T-helper 2 cell (primary cell): ENCODE measurements at regions not wholly inside any gene's neighbourhood (a gene's known extent, or its start where the extent isn't known, plus 50 kb on each side); places are given as distances from the start of the nearest gene placed in this dataset.

Source experiments
- DNase-seq, 5 experiments: peaks; one replicate each; pipeline versions ENCODE4 v3.0.0 to v3.0.0-alpha.2; 2012 to 2022

DNA sequence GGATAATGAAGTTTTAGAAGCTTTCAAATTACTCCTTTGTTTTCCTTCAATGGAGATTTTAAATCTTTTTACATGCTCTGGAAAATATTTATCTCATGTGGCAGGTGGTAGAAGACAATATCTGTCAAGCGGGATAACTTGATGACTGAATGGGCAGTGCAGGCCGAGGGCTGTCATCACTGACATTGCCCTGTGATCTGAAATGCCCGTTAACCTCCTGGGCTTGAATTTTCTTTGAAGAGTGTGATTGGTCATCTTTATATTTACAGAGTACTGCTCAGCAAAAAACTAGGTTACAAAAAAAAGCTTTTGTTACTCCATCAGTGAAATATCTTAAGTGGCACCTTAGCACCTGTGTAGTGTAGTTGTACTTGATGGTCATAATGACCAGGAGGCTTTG is 147.5 kb downstream of the GATB start:
- DNase-seq, result no peak

DNA sequence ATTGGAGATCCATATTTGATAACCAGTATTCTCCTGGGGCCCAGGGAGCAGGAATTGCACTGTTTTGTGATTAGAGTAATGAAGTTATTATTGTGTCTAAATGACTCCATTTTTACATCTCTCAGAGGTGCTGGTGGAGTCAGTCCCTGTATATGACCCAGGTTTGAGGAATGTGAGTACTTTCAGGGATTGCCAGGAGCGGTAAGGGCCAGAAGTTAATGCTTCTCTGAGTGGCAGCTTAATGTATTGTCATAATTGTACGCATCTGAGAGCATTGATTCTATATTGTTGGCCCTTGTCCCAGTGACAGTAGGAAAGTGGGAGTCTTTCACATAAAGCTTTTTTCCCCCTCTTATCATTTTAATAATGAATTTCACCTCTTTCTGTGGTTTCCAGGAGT is 146.2 kb downstream of the GATB start:
- DNase-seq, result no peak

DNA sequence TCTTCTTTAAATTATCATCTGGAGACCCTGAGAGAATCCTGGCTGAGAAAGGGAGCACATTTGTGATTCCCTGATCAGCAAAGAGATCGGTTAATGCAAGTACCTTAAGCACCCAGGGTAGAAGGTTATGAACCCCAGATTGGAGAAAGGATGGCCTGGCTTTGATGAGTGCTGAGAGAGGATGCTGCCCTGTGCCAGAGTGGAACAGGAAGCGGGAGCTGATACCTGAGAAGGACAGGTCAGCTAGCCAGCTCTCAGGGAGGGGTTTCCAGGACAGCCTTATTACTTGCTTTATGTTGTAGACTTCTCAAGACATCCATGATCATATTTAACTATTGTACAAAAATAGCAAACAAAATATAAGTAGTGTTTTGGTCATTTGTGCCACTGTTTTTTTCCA is 141.9 kb downstream of the GATB start:
- no peak for DNase-seq

DNA sequence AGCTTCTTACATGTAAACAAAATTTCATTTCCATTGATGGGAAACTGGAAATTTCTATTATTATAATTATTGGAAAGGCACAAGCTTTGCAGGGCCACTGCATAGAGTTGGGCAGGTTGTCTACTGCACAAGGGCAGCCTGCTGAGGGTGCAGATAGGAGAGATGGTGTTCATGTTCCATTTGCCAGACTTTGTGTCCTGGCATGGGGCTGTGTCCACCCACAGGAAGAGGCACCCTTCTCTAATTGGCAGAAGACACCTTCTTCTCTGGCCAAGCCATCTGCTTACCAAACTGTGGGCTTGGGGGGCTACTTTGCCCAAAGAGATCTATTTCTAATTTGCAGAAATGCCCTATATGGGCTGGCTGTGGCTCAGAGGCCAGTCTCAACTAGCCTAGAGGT is 140.7 kb downstream of the GATB start:
- no peak for DNase-seq
